Testis (tissue), 2 donors: ENCODE measurements at regions not wholly inside any gene's neighbourhood (a gene's known extent, or its start where the extent isn't known, plus 50 kb on each side); places are given as distances from the start of the nearest gene placed in this dataset.

ENCODE experiments used
- POLR2A ChIP-seq: fragments of 450-650 bp; IDR thresholded peaks from one replicate; pipeline ENCODE4 v1.6.1; 2017; ENCODE audit warnings: antibody characterized with exemption, mild to moderate bottlenecking, moderate library complexity
- TF ChIP-seq, protein P1 (sequence below), 3 experiments: fragments of 450-650 bp in 2 of 3; fragments of 200-600 bp in 1 of 3; sonication (generic) in 1 of 3; IDR thresholded peaks; one replicate each; pipeline ENCODE4 v1.5.1; 2016 to 2019; ENCODE audit warnings: antibody characterized with exemption in 3 of 3, mild to moderate bottlenecking in 2 of 3, moderate library complexity in 1 of 3

DNA sequence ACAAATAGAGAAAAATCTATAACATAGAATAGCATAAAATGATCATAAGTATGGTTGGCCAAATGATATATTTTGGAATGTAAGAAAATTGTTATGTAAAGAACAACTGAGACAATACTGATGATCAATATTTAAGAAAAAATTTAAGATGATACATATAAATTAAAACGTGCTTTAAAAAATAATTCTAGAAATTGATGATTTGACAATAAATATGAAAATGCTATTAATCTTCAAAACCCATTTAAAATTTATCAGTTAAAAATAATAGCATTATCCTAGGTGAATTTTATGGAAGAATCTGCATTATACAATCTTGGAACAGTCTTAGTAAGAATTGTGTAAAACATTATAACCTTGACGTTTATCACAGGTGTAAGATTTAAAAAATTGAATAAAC, 95.1 kb upstream of the DACH1 start:
- TF ChIP-seq, protein P1, sequence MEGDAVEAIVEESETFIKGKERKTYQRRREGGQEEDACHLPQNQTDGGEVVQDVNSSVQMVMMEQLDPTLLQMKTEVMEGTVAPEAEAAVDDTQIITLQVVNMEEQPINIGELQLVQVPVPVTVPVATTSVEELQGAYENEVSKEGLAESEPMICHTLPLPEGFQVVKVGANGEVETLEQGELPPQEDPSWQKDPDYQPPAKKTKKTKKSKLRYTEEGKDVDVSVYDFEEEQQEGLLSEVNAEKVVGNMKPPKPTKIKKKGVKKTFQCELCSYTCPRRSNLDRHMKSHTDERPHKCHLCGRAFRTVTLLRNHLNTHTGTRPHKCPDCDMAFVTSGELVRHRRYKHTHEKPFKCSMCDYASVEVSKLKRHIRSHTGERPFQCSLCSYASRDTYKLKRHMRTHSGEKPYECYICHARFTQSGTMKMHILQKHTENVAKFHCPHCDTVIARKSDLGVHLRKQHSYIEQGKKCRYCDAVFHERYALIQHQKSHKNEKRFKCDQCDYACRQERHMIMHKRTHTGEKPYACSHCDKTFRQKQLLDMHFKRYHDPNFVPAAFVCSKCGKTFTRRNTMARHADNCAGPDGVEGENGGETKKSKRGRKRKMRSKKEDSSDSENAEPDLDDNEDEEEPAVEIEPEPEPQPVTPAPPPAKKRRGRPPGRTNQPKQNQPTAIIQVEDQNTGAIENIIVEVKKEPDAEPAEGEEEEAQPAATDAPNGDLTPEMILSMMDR (IDR thresholded peaks at IDR 0.05), result no peak
- TF ChIP-seq POLR2A, result no peak
